ENCODE measurements at regions not wholly inside any gene's neighbourhood (a gene's known extent, or its start where the extent isn't known, plus 50 kb on each side); places are given as distances from the start of the nearest gene placed in this dataset.
"Not testable (repeated sequence)": the region's sequence is repeated elsewhere in the genome, so short reads cannot be mapped to it uniquely, and the experiment has no call there.

GRCh38 chr6:1472643-1473042 lies 83.3 kb downstream of the FOXF2 start:
- Histone ChIP-seq H3K27ac (ENCODE audit: low read length) (no peak overlapping the region), H3K9me3 (ENCODE audit: control insufficient read depth in 1 of 2, low read length in 2 of 2) (no peaks in the 10 kb centered on the region), H3K4me1 (ENCODE audit: control insufficient read depth in 1 of 2, insufficient read depth in 2 of 2, low read length in 2 of 2) (no peaks in the 10 kb centered on the region), H3K4me3 (ENCODE audit: low read depth in 1 of 2, low read length in 2 of 2) (no peak overlapping the region), H3K27me3 (ENCODE audit: low read depth, low read length) (peaks cover 5% of the 10 kb centered on the region), H3K36me3 (ENCODE audit: control insufficient read depth in 1 of 2, insufficient read depth in 2 of 2, low read length in 2 of 2) (no peaks in the 10 kb centered on the region)

GRCh38 chr6:1473166-1473565 lies 83.8 kb downstream of the FOXF2 start:
- Histone ChIP-seq H3K4me3 (ENCODE audit: low read depth in 1 of 2, low read length in 2 of 2) (no peak overlapping the region), H3K9me3 (ENCODE audit: control insufficient read depth in 1 of 2, low read length in 2 of 2) (no peaks in the 10 kb centered on the region), H3K27me3 (ENCODE audit: low read depth, low read length) (peaks cover 5% of the 10 kb centered on the region), H3K4me1 (ENCODE audit: control insufficient read depth in 1 of 2, insufficient read depth in 2 of 2, low read length in 2 of 2) (no peaks in the 10 kb centered on the region), H3K27ac (ENCODE audit: low read length) (no peak overlapping the region), H3K36me3 (ENCODE audit: control insufficient read depth in 1 of 2, insufficient read depth in 2 of 2, low read length in 2 of 2) (no peaks in the 10 kb centered on the region)

- Histone ChIP-seq H3K4me3 (ENCODE audit: low read depth in 1 of 2, low read length in 2 of 2) (no peak overlapping the region), H3K4me1 (ENCODE audit: control insufficient read depth in 1 of 2, insufficient read depth in 2 of 2, low read length in 2 of 2) (no peaks in the 10 kb centered on the region), H3K36me3 (ENCODE audit: control insufficient read depth in 1 of 2, insufficient read depth in 2 of 2, low read length in 2 of 2) (no peaks in the 10 kb centered on the region), H3K27ac (ENCODE audit: low read length) (no peak overlapping the region), H3K9me3 (ENCODE audit: control insufficient read depth in 1 of 2, low read length in 2 of 2) (no peaks in the 10 kb centered on the region), H3K27me3 (ENCODE audit: low read depth, low read length) (peaks cover 5% of the 10 kb centered on the region)
Measured at GRCh38 chr6:1473598-1473997, 84.2 kb downstream of the FOXF2 start.

GRCh38 chr6:1474205-1474604 lies 84.8 kb downstream of the FOXF2 start:
- Histone ChIP-seq H3K4me3 (ENCODE audit: low read depth in 1 of 2, low read length in 2 of 2) (no peak overlapping the region), H3K27ac (ENCODE audit: low read length) (no peak overlapping the region), H3K27me3 (ENCODE audit: low read depth, low read length) (peaks cover 5% of the 10 kb centered on the region), H3K9me3 (ENCODE audit: control insufficient read depth in 1 of 2, low read length in 2 of 2) (no peaks in the 10 kb centered on the region), H3K4me1 (ENCODE audit: control insufficient read depth in 1 of 2, insufficient read depth in 2 of 2, low read length in 2 of 2) (no peaks in the 10 kb centered on the region), H3K36me3 (ENCODE audit: control insufficient read depth in 1 of 2, insufficient read depth in 2 of 2, low read length in 2 of 2) (no peaks in the 10 kb centered on the region)

GRCh38 chr6:1475174-1475573 lies 85.8 kb downstream of the FOXF2 start:
- no peak overlapping the region for H3K4me3 ChIP-seq (ENCODE audit: low read depth in 1 of 2, low read length in 2 of 2)
- H3K36me3 ChIP-seq (ENCODE audit: control insufficient read depth in 1 of 2, insufficient read depth in 2 of 2, low read length in 2 of 2) = no peaks in the 10 kb centered on the region
- H3K9me3 ChIP-seq (ENCODE audit: control insufficient read depth in 1 of 2, low read length in 2 of 2) = no peaks in the 10 kb centered on the region
- H3K4me1 ChIP-seq (ENCODE audit: control insufficient read depth in 1 of 2, insufficient read depth in 2 of 2, low read length in 2 of 2) = no peaks in the 10 kb centered on the region
- no peak overlapping the region for H3K27ac ChIP-seq (ENCODE audit: low read length)
- peaks cover 5% of the 10 kb centered on the region for H3K27me3 ChIP-seq (ENCODE audit: low read depth, low read length)

GRCh38 chr6:1477432-1478090 lies 88.2 kb downstream of the FOXF2 start:
- Histone ChIP-seq H3K4me3 (ENCODE audit: low read depth in 1 of 2, low read length in 2 of 2) (no peak overlapping the region), H3K27me3 (ENCODE audit: low read depth, low read length) (no peaks in the 10 kb centered on the region), H3K4me1 (ENCODE audit: control insufficient read depth in 1 of 2, insufficient read depth in 2 of 2, low read length in 2 of 2) (no peaks in the 10 kb centered on the region), H3K27ac (ENCODE audit: low read length) (no peak overlapping the region), H3K36me3 (ENCODE audit: control insufficient read depth in 1 of 2, insufficient read depth in 2 of 2, low read length in 2 of 2) (no peaks in the 10 kb centered on the region), H3K9me3 (ENCODE audit: control insufficient read depth in 1 of 2, low read length in 2 of 2) (no peaks in the 10 kb centered on the region)

- not testable (repeated sequence) for H3K27ac ChIP-seq (ENCODE audit: low read length); H3K36me3 ChIP-seq (ENCODE audit: control insufficient read depth in 1 of 2, insufficient read depth in 2 of 2, low read length in 2 of 2); H3K9me3 ChIP-seq (ENCODE audit: control insufficient read depth in 1 of 2, low read length in 2 of 2); H3K4me3 ChIP-seq (ENCODE audit: low read depth in 1 of 2, low read length in 2 of 2); H3K4me1 ChIP-seq (ENCODE audit: control insufficient read depth in 1 of 2, insufficient read depth in 2 of 2, low read length in 2 of 2); H3K27me3 ChIP-seq (ENCODE audit: low read depth, low read length)
Measured at GRCh38 chr6:1478163-1478826, 88.9 kb downstream of the FOXF2 start.

- H3K36me3 ChIP-seq (ENCODE audit: control insufficient read depth in 1 of 2, insufficient read depth in 2 of 2, low read length in 2 of 2) = no peaks in the 10 kb centered on the region
- no peak overlapping the region for H3K4me3 ChIP-seq (ENCODE audit: low read depth in 1 of 2, low read length in 2 of 2)
- no peaks in the 10 kb centered on the region for H3K9me3 ChIP-seq (ENCODE audit: control insufficient read depth in 1 of 2, low read length in 2 of 2)
- no peak overlapping the region for H3K27ac ChIP-seq (ENCODE audit: low read length)
- no peaks in the 10 kb centered on the region for H3K27me3 ChIP-seq (ENCODE audit: low read depth, low read length)
- no peaks in the 10 kb centered on the region for H3K4me1 ChIP-seq (ENCODE audit: control insufficient read depth in 1 of 2, insufficient read depth in 2 of 2, low read length in 2 of 2)
Measured at GRCh38 chr6:1479095-1479494, 89.7 kb downstream of the FOXF2 start.

GRCh38 chr6:1479601-1480221 lies 90.3 kb downstream of the FOXF2 start:
- no peak overlapping the region for H3K4me3 ChIP-seq (ENCODE audit: low read depth in 1 of 2, low read length in 2 of 2)
- H3K36me3 ChIP-seq (ENCODE audit: control insufficient read depth in 1 of 2, insufficient read depth in 2 of 2, low read length in 2 of 2) = no peaks in the 10 kb centered on the region
- H3K27me3 ChIP-seq (ENCODE audit: low read depth, low read length) = no peaks in the 10 kb centered on the region
- no peaks in the 10 kb centered on the region for H3K4me1 ChIP-seq (ENCODE audit: control insufficient read depth in 1 of 2, insufficient read depth in 2 of 2, low read length in 2 of 2)
- H3K9me3 ChIP-seq (ENCODE audit: control insufficient read depth in 1 of 2, low read length in 2 of 2) = no peaks in the 10 kb centered on the region
- no peak overlapping the region for H3K27ac ChIP-seq (ENCODE audit: low read length)

- H3K36me3 ChIP-seq (ENCODE audit: control insufficient read depth in 1 of 2, insufficient read depth in 2 of 2, low read length in 2 of 2) = no peaks in the 10 kb centered on the region
- no peak overlapping the region for H3K4me3 ChIP-seq (ENCODE audit: low read depth in 1 of 2, low read length in 2 of 2)
- H3K27ac ChIP-seq (ENCODE audit: low read length) = no peak overlapping the region
- no peaks in the 10 kb centered on the region for H3K4me1 ChIP-seq (ENCODE audit: control insufficient read depth in 1 of 2, insufficient read depth in 2 of 2, low read length in 2 of 2)
- H3K27me3 ChIP-seq (ENCODE audit: low read depth, low read length) = no peaks in the 10 kb centered on the region
- no peaks in the 10 kb centered on the region for H3K9me3 ChIP-seq (ENCODE audit: control insufficient read depth in 1 of 2, low read length in 2 of 2)
Measured at GRCh38 chr6:1481286-1481685, 91.9 kb downstream of the FOXF2 start.

- no peaks in the 10 kb centered on the region for H3K36me3 ChIP-seq (ENCODE audit: control insufficient read depth in 1 of 2, insufficient read depth in 2 of 2, low read length in 2 of 2)
- H3K4me1 ChIP-seq (ENCODE audit: control insufficient read depth in 1 of 2, insufficient read depth in 2 of 2, low read length in 2 of 2) = no peaks in the 10 kb centered on the region
- no peak overlapping the region for H3K27ac ChIP-seq (ENCODE audit: low read length)
Measured at GRCh38 chr6:1482381-1483166, 93.2 kb downstream of the FOXF2 start.

More at GRCh38 chr6:1482381-1483166, 93.2 kb downstream of the FOXF2 start:
- H3K27me3 ChIP-seq (ENCODE audit: low read depth, low read length) = no peaks in the 10 kb centered on the region
- H3K4me3 ChIP-seq (ENCODE audit: low read depth in 1 of 2, low read length in 2 of 2) = no peak overlapping the region
- no peaks in the 10 kb centered on the region for H3K9me3 ChIP-seq (ENCODE audit: control insufficient read depth in 1 of 2, low read length in 2 of 2)

Measured in muscle layer of duodenum (tissue), 2 donors.